ENCODE measurements at regions not wholly inside any gene's neighbourhood (a gene's known extent, or its start where the extent isn't known, plus 50 kb on each side); places are given as distances from the start of the nearest gene placed in this dataset.
"Not testable (repeated sequence)": the region's sequence is repeated elsewhere in the genome, so short reads cannot be mapped to it uniquely, and the experiment has no call there.

DNA sequence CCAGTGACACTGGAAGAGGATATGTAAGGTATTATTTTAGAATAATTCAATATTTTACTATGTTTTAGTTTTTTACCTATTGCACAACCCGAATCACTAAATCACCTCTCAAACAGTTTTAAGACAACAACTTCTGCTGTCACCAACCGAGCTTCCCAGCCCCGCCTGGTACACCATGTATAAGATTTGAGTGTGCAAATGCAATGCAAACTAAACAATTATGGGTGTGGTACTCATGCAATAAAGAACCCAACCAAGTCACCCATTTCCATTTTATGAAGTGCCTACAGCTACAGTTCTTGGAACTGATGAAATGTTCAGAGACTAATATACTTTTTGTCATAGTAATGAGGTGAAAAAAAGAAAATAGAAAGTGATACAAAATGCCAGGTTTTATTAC is 256.2 kb downstream of the TAFA4 start:
- Histone ChIP-seq H3K36me3 (ENCODE audit: control insufficient read depth, insufficient read depth, low read length) (no peaks in the 10 kb centered on the region), H3K27ac (ENCODE audit: insufficient read depth, low read depth, low read length, poor library complexity, severe bottlenecking) (no peak overlapping the region), H3K4me3 (ENCODE audit: insufficient read depth, low read depth, low read length) (no peak overlapping the region), H3K9me3 (ENCODE audit: control insufficient read depth, low read length) (no peaks in the 10 kb centered on the region), H3K4me1 (ENCODE audit: control insufficient read depth, insufficient read depth, low read length) (no peaks in the 10 kb centered on the region), H3K27me3 (ENCODE audit: control insufficient read depth, insufficient read depth, low read length, poor library complexity, severe bottlenecking) (no peaks in the 10 kb centered on the region)
- WGBS, 2 experiments, result 82 to 87% methylated on average over 2 to 3 of the region's 3 CpGs

GRCh38 chr3:68667346-68667745 is 265.0 kb downstream of the TAFA4 start:
- Histone ChIP-seq H3K36me3 (ENCODE audit: control insufficient read depth, insufficient read depth, low read length) (no peaks in the 10 kb centered on the region), H3K27me3 (ENCODE audit: control insufficient read depth, insufficient read depth, low read length, poor library complexity, severe bottlenecking) (no peaks in the 10 kb centered on the region), H3K4me1 (ENCODE audit: control insufficient read depth, insufficient read depth, low read length) (no peaks in the 10 kb centered on the region), H3K27ac (ENCODE audit: insufficient read depth, low read depth, low read length, poor library complexity, severe bottlenecking) (no peak overlapping the region), H3K9me3 (ENCODE audit: control insufficient read depth, low read length) (no peaks in the 10 kb centered on the region), H3K4me3 (ENCODE audit: insufficient read depth, low read depth, low read length) (no peak overlapping the region)

GRCh38 chr3:68666429-68667136 is 265.8 kb downstream of the TAFA4 start:
- Histone ChIP-seq H3K9me3 (ENCODE audit: control insufficient read depth, low read length) (no peaks in the 10 kb centered on the region), H3K27ac (ENCODE audit: insufficient read depth, low read depth, low read length, poor library complexity, severe bottlenecking) (no peak overlapping the region), H3K27me3 (ENCODE audit: control insufficient read depth, insufficient read depth, low read length, poor library complexity, severe bottlenecking) (no peaks in the 10 kb centered on the region), H3K36me3 (ENCODE audit: control insufficient read depth, insufficient read depth, low read length) (no peaks in the 10 kb centered on the region), H3K4me3 (ENCODE audit: insufficient read depth, low read depth, low read length) (no peak overlapping the region), H3K4me1 (ENCODE audit: control insufficient read depth, insufficient read depth, low read length) (no peaks in the 10 kb centered on the region)
- WGBS, 2 experiments, result 67 to 87% methylated on average over 4 of the region's 4 CpGs

- Histone ChIP-seq H3K36me3 (ENCODE audit: control insufficient read depth, insufficient read depth, low read length) (no peaks in the 10 kb centered on the region), H3K27me3 (ENCODE audit: control insufficient read depth, insufficient read depth, low read length, poor library complexity, severe bottlenecking) (no peaks in the 10 kb centered on the region), H3K4me1 (ENCODE audit: control insufficient read depth, insufficient read depth, low read length) (no peaks in the 10 kb centered on the region), H3K9me3 (ENCODE audit: control insufficient read depth, low read length) (no peaks in the 10 kb centered on the region), H3K4me3 (ENCODE audit: insufficient read depth, low read depth, low read length) (no peak overlapping the region), H3K27ac (ENCODE audit: insufficient read depth, low read depth, low read length, poor library complexity, severe bottlenecking) (no peak overlapping the region)
- WGBS, 2 experiments, result 85 to 92% methylated on average over 1 of the region's 1 CpG
Measured at GRCh38 chr3:68664276-68664675, 268.1 kb downstream of the TAFA4 start.

DNA sequence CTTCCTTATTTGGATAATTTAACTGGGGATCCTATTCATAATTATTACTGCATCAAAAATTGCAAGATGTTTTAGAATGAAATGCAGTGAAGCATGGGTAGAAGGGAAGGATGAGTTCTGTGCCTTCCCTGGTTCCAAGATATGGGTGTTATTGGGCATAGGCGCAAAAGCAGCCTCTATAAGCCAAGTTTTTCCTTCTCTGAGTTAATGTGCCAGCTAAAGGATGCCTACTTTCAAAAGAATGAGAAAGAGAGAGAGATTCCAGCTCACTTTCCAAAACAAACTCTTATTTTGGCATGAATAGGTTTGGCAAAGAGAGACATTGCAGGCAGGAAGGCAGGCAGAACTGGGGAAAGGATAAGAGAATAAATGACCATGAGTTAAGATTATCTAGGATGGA is 270.2 kb downstream of the TAFA4 start:
- Histone ChIP-seq H3K36me3 (ENCODE audit: control insufficient read depth, insufficient read depth, low read length) (no peaks in the 10 kb centered on the region), H3K27ac (ENCODE audit: insufficient read depth, low read depth, low read length, poor library complexity, severe bottlenecking) (no peak overlapping the region), H3K4me1 (ENCODE audit: control insufficient read depth, insufficient read depth, low read length) (no peaks in the 10 kb centered on the region), H3K9me3 (ENCODE audit: control insufficient read depth, low read length) (no peaks in the 10 kb centered on the region), H3K4me3 (ENCODE audit: insufficient read depth, low read depth, low read length) (no peak overlapping the region), H3K27me3 (ENCODE audit: control insufficient read depth, insufficient read depth, low read length, poor library complexity, severe bottlenecking) (no peaks in the 10 kb centered on the region)
- 96 to 100% methylated on average over 1 of the region's 1 CpG for WGBS, 2 experiments

DNA sequence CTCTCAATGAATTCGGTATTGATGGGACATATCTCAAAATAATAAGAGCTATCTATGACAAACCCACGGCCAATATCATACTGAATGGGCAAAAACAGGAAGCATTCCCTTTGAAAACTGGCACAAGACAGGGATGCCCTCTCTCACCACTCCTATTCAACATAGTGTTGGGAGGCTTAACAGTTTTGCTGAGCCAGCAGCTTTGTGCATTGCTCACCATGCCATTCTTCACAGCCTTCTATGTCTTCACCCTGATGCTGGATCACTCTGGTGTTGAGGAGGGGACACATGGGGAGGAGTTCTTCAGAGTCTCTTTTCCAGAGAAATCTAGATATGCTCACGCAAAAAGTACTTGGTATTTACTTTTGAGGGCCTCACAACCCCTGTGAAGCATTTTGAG is 281.7 kb downstream of the TAFA4 start:
- H3K27ac ChIP-seq (ENCODE audit: insufficient read depth, low read depth, low read length, poor library complexity, severe bottlenecking); H3K36me3 ChIP-seq (ENCODE audit: control insufficient read depth, insufficient read depth, low read length): not testable (repeated sequence)
- 89 to 100% methylated on average over 1 to 3 of the region's 3 CpGs for WGBS, 2 experiments

GRCh38 chr3:68648494-68648893 is 283.9 kb downstream of the TAFA4 start:
- Histone ChIP-seq H3K27me3 (ENCODE audit: control insufficient read depth, insufficient read depth, low read length, poor library complexity, severe bottlenecking) (no peaks in the 10 kb centered on the region), H3K27ac (ENCODE audit: insufficient read depth, low read depth, low read length, poor library complexity, severe bottlenecking) (no peak overlapping the region), H3K4me1 (ENCODE audit: control insufficient read depth, insufficient read depth, low read length) (no peaks in the 10 kb centered on the region), H3K9me3 (ENCODE audit: control insufficient read depth, low read length) (no peaks in the 10 kb centered on the region), H3K36me3 (ENCODE audit: control insufficient read depth, insufficient read depth, low read length) (no peaks in the 10 kb centered on the region), H3K4me3 (ENCODE audit: insufficient read depth, low read depth, low read length) (no peak overlapping the region)
- 94 to 100% methylated on average over 2 of the region's 2 CpGs for WGBS, 2 experiments

More for the DNA sequence above, 281.7 kb downstream of the TAFA4 start:
- not testable (repeated sequence) for H3K9me3 ChIP-seq (ENCODE audit: control insufficient read depth, low read length); H3K27me3 ChIP-seq (ENCODE audit: control insufficient read depth, insufficient read depth, low read length, poor library complexity, severe bottlenecking); H3K4me3 ChIP-seq (ENCODE audit: insufficient read depth, low read depth, low read length); H3K4me1 ChIP-seq (ENCODE audit: control insufficient read depth, insufficient read depth, low read length)

- H3K9me3 ChIP-seq (ENCODE audit: control insufficient read depth, low read length), result no peaks in the 10 kb centered on the region
- WGBS, 2 experiments, result 0 to 2% methylated on average over 4 to 7 of the region's 7 CpGs
- no peaks in the 10 kb centered on the region for H3K36me3 ChIP-seq (ENCODE audit: control insufficient read depth, insufficient read depth, low read length)
- peak overlapping the region; percentile 57 for H3K27ac ChIP-seq (ENCODE audit: insufficient read depth, low read depth, low read length, poor library complexity, severe bottlenecking)
- H3K4me3 ChIP-seq (ENCODE audit: insufficient read depth, low read depth, low read length), result no peak overlapping the region
- H3K4me1 ChIP-seq (ENCODE audit: control insufficient read depth, insufficient read depth, low read length), result no peaks in the 10 kb centered on the region
- H3K27me3 ChIP-seq (ENCODE audit: control insufficient read depth, insufficient read depth, low read length, poor library complexity, severe bottlenecking), result no peaks in the 10 kb centered on the region
Measured at GRCh38 chr3:68631850-68632545, 300.3 kb downstream of the TAFA4 start.

- 91 to 98% methylated on average over 6 of the region's 6 CpGs for WGBS, 2 experiments
- Histone ChIP-seq H3K36me3 (ENCODE audit: control insufficient read depth, insufficient read depth, low read length) (no peaks in the 10 kb centered on the region), H3K4me1 (ENCODE audit: control insufficient read depth, insufficient read depth, low read length) (no peaks in the 10 kb centered on the region), H3K27me3 (ENCODE audit: control insufficient read depth, insufficient read depth, low read length, poor library complexity, severe bottlenecking) (no peaks in the 10 kb centered on the region), H3K9me3 (ENCODE audit: control insufficient read depth, low read length) (no peaks in the 10 kb centered on the region), H3K27ac (ENCODE audit: insufficient read depth, low read depth, low read length, poor library complexity, severe bottlenecking) (no peak overlapping the region), H3K4me3 (ENCODE audit: insufficient read depth, low read depth, low read length) (no peak overlapping the region)
Measured at GRCh38 chr3:68620211-68620610, 312.1 kb downstream of the TAFA4 start.

- Histone ChIP-seq H3K27me3 (ENCODE audit: control insufficient read depth, insufficient read depth, low read length, poor library complexity, severe bottlenecking) (no peaks in the 10 kb centered on the region), H3K9me3 (ENCODE audit: control insufficient read depth, low read length) (no peaks in the 10 kb centered on the region), H3K4me3 (ENCODE audit: insufficient read depth, low read depth, low read length) (no peak overlapping the region), H3K36me3 (ENCODE audit: control insufficient read depth, insufficient read depth, low read length) (no peaks in the 10 kb centered on the region), H3K4me1 (ENCODE audit: control insufficient read depth, insufficient read depth, low read length) (no peaks in the 10 kb centered on the region), H3K27ac (ENCODE audit: insufficient read depth, low read depth, low read length, poor library complexity, severe bottlenecking) (no peak overlapping the region)
- WGBS, 2 experiments, result 84 to 91% methylated on average over 6 of the region's 6 CpGs
Measured at GRCh38 chr3:68614087-68614486, 318.3 kb downstream of the TAFA4 start.

Data from ectodermal cell (in vitro differentiated cells).